ENCODE measurements at regions not wholly inside any gene's neighbourhood (a gene's known extent, or its start where the extent isn't known, plus 50 kb on each side); places are given as distances from the start of the nearest gene placed in this dataset.

GRCh38 chr6:47149554-47149953 lies 107.4 kb upstream of the ADGRF1 start:
- no peak for DNase-seq

- no peak for DNase-seq
These were observed 106.9 kb upstream of the ADGRF1 start for GRCh38 chr6:47149066-47149465.

GRCh38 chr6:47147836-47148344 lies 105.8 kb upstream of the ADGRF1 start:
- no peak for DNase-seq

- DNase-seq: no peak
These were observed 105.1 kb upstream of the ADGRF1 start for GRCh38 chr6:47147175-47147727.

GRCh38 chr6:47146431-47147174 lies 104.5 kb upstream of the ADGRF1 start:
- peak; percentile 73 for DNase-seq

- DNase-seq: no peak
These were observed 103.1 kb upstream of the ADGRF1 start for GRCh38 chr6:47145212-47145611.

GRCh38 chr6:47144306-47144705 lies 102.2 kb upstream of the ADGRF1 start:
- DNase-seq: no peak

- DNase-seq: no peak
These were observed 99.8 kb upstream of the ADGRF1 start for GRCh38 chr6:47141963-47142362.

- DNase-seq: no peak
These were observed 99.0 kb upstream of the ADGRF1 start for GRCh38 chr6:47141171-47141570.

GRCh38 chr6:47138046-47138445 lies 95.9 kb upstream of the ADGRF1 start:
- no peak for DNase-seq

GRCh38 chr6:47137073-47137472 lies 94.9 kb upstream of the ADGRF1 start:
- DNase-seq: no peak

- no peak for DNase-seq
These were observed 93.6 kb upstream of the ADGRF1 start for GRCh38 chr6:47135772-47136171.

- no peak for DNase-seq
These were observed 92.5 kb upstream of the ADGRF1 start for GRCh38 chr6:47134476-47135189.

GRCh38 chr6:47133230-47134000 lies 91.3 kb upstream of the ADGRF1 start:
- DNase-seq: no peak

- DNase-seq: no peak
These were observed 90.6 kb upstream of the ADGRF1 start for GRCh38 chr6:47132724-47133123.

GRCh38 chr6:47131773-47132172 lies 89.6 kb upstream of the ADGRF1 start:
- DNase-seq: no peak

GRCh38 chr6:47130086-47130485 lies 88.0 kb upstream of the ADGRF1 start:
- no peak for DNase-seq

GRCh38 chr6:47129129-47129528 lies 87.0 kb upstream of the ADGRF1 start:
- no peak for DNase-seq

- DNase-seq: no peak
These were observed 84.7 kb upstream of the ADGRF1 start for GRCh38 chr6:47126647-47127391.

- no peak for DNase-seq
These were observed 76.5 kb upstream of the ADGRF1 start for GRCh38 chr6:47118611-47119010.

- no peak for DNase-seq
These were observed 75.2 kb upstream of the ADGRF1 start for GRCh38 chr6:47117314-47117713.

- no peak for DNase-seq
These were observed 74.5 kb upstream of the ADGRF1 start for GRCh38 chr6:47116606-47117005.
